Fibroblast of mammary gland (primary cell): ENCODE measurements at regions not wholly inside any gene's neighbourhood (a gene's known extent, or its start where the extent isn't known, plus 50 kb on each side); places are given as distances from the start of the nearest gene placed in this dataset.

Experiments
- DNase-seq: peaks from one replicate; pipeline ENCODE4 v3.0.0-alpha.2; 2010; ENCODE audit warnings: low read depth
- H3K4me3 ChIP-seq: 2 replicates; pipeline ENCODE4 v1.5.1; 2011; ENCODE audit warnings: low read depth, mild to moderate bottlenecking, low read length, moderate library complexity; ENCODE audit not compliant: control insufficient read depth
- TF ChIP-seq, protein P1 (sequence below): conservative IDR thresholded peaks from 2 replicates; pipeline ENCODE4 v1.5.1; 2011; ENCODE audit warnings: low read depth, low read length, inconsistent platforms; ENCODE audit not compliant: control insufficient read depth, insufficient read depth

DNA sequence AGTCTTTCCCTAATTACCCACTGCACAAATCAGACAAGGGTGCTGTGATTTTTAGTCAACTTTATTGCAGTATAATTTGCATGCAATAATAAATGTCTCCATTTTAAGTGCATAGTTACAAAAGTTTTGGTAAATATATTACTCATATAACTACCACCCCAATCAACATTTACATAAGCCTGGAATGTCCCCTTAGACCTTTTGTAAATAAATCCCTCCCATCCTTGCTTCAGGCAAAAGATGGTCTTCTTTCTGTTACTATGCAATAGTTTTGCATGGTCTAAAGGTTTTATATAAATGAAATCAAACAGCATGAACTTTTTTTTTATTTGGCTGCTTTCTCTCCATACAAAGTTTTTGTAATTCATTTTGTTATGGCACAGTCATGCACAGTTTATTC lies 235.4 kb downstream of the PYDC2 start:
- TF ChIP-seq, protein P1, sequence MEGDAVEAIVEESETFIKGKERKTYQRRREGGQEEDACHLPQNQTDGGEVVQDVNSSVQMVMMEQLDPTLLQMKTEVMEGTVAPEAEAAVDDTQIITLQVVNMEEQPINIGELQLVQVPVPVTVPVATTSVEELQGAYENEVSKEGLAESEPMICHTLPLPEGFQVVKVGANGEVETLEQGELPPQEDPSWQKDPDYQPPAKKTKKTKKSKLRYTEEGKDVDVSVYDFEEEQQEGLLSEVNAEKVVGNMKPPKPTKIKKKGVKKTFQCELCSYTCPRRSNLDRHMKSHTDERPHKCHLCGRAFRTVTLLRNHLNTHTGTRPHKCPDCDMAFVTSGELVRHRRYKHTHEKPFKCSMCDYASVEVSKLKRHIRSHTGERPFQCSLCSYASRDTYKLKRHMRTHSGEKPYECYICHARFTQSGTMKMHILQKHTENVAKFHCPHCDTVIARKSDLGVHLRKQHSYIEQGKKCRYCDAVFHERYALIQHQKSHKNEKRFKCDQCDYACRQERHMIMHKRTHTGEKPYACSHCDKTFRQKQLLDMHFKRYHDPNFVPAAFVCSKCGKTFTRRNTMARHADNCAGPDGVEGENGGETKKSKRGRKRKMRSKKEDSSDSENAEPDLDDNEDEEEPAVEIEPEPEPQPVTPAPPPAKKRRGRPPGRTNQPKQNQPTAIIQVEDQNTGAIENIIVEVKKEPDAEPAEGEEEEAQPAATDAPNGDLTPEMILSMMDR = no peak
- H3K4me3 ChIP-seq = no peak overlapping the region
- DNase-seq = no peak

DNA sequence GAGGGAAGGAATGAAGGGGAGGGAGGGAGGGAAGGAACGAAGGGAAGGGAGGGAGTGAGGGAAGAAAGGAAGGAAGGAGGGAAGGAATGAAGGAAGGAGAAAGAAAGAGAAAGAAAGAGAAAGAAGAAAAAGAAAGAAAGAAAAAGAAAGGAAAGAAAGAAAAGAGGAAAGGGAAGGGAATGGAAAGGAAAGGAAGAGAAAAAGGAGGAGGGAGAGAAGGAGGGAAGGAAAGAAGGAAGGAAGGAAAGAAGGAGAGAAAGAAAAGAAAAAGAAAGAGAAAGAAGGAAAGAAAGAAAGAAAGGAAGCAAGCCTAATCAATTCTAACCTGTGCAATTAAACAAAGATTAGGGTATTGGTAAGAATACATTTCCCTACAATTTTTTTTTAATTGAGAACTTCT lies 238.6 kb downstream of the PYDC2 start:
- no peak overlapping the region for H3K4me3 ChIP-seq
- DNase-seq = no peak
- TF ChIP-seq, protein P1 = no peak

DNA sequence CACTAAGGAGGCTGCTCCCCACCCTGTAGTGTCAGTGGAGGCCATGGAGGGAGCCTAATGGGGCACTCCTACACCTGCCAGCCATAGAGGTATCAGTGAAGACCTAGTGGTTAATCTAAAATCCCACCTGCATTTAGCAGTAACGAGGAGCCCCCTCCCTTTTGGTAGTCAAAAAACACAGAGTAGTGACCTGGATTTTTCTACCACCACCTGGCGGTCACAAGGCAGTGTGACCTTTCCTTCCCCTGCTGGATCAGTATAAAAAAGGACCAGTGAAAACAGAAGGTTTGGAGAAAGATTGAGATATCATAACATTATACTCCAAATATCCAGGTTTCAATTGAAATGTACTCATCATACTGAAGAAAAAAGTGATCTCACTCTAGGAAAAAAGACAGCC lies 241.2 kb downstream of the PYDC2 start:
- no peak overlapping the region for H3K4me3 ChIP-seq
- DNase-seq = no peak
- TF ChIP-seq, protein P1 = no peak

DNA sequence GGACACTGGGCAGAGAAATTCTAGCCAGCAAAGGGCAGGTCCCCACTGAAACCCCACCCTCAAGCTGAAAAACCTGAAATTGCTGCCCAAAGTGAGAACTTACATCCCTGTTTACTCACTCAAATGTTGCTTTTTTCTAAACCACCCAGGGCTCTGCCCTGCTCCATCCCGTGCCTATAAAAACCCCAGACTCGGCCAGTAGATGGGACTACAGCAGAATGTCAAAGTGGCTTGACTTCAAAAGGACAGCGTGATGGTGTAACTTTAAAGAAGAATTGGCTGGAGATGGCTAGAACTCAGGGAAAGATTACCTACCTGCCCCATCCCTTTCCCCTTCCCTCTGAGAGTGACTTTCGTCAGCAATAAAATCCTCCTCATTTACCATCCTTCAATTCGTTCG lies 246.9 kb downstream of the PYDC2 start:
- H3K4me3 ChIP-seq = no peak overlapping the region
- no peak for DNase-seq
- TF ChIP-seq, protein P1 = no peak

DNA sequence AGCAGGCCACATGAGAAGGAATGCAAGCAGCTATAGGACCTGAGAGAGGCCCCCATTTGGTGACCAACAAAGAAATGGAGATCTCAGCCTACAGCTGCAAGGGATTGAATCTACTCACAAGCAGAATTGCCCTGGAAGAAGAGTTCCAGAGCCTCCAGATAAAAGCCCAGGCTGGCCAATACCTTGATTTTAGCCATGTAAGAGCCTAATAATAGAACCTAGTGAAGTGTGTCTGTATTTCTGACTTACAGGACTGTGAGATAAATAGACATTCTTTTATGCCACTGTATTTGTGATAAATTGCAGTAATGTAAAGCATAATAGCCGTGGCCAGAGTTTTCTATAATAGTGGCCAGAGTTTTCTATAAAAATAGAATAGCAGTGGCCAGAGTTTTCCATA lies 254.6 kb downstream of the PYDC2 start:
- TF ChIP-seq, protein P1 = no peak
- H3K4me3 ChIP-seq = no peak overlapping the region
- no peak for DNase-seq

DNA sequence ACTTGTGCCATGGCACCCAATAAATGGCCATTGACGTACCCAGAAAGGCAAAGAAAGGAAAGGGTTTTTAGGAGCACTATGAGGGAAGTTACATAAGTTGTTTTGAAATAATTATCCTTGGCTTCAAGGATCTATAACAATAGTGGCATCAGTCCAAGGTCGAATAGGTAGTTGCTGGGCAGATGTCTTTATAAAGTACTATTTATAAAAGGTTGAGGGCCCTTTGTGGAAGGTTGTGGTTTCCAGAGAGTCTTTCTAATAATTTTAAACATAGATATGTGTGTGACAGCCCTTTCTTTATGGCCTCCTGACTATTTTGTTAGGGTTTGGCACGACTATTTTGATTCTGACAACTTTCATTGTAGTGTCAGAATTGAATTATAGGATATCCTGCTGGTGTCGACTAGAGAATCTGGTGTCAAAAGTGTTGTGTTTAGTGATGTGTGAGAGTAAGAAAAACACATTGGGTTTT lies 260.5 kb downstream of the PYDC2 start:
- no peak overlapping the region for H3K4me3 ChIP-seq
- DNase-seq = no peak
- TF ChIP-seq, protein P1 = no peak

DNA sequence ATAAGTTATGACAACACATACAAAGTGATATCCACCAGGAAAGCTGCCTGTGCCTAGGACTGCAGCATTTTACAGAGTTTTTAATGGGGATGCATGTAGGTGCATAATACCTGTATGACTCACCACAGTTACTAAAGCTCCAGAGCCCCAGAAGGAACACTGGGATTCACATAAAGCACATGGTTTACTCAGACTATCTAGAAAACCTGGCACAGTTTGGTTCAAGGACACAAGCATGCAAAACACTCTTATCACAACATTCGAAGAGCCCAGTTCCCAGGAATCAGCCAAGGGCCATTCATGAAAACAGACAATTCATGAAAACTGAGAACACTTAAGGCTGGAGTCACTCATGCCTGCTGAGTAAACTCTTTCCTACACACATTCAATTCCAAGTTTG lies 261.0 kb downstream of the PYDC2 start:
- no peak for DNase-seq
- TF ChIP-seq, protein P1 = no peak

More for the DNA sequence above, 261.0 kb downstream of the PYDC2 start:
- no peak overlapping the region for H3K4me3 ChIP-seq
